D721Med (cell line): ENCODE measurements at regions not wholly inside any gene's neighbourhood (a gene's known extent, or its start where the extent isn't known, plus 50 kb on each side); places are given as distances from the start of the nearest gene placed in this dataset.

ENCODE experiments used
- DNase-seq: peaks from one replicate; pipeline ENCODE4 v3.0.0; 2011; ENCODE audit warnings: low spot score; ENCODE audit not compliant: insufficient read length
- FAIRE-seq: peaks from 2 replicates; lab custom pipeline; 2011; peaks lifted over from hg19 to GRCh38; lab: Jason Lieb, UNC
- CTCF ChIP-seq: IDR thresholded peaks from 2 replicates; pipeline ENCODE4 v1.5.1; 2012; ENCODE audit warnings: mild to moderate bottlenecking, control low read depth; ENCODE audit not compliant: insufficient read depth; ENCODE audit errors: missing control alignments

GRCh38 chr2:223513771-223514455 is 88.2 kb downstream of the SCG2 start:
- DNase-seq = no peak
- TF ChIP-seq CTCF = no peak
- peak; percentile 86 for FAIRE-seq

- TF ChIP-seq CTCF = no peak
- no peak for FAIRE-seq
- DNase-seq = no peak
Measured at GRCh38 chr2:223519471-223519870, 82.7 kb downstream of the SCG2 start.

- TF ChIP-seq CTCF = no peak
- DNase-seq (no peak), FAIRE-seq (no peak)
Measured at GRCh38 chr2:223522796-223523195, 79.4 kb downstream of the SCG2 start.

GRCh38 chr2:223523551-223524001 is 78.6 kb downstream of the SCG2 start:
- FAIRE-seq = no peak
- no peak for TF ChIP-seq CTCF
- DNase-seq = no peak

- FAIRE-seq (no peak), DNase-seq (no peak)
- TF ChIP-seq CTCF = no peak
Measured at GRCh38 chr2:223524066-223524465, 78.1 kb downstream of the SCG2 start.

GRCh38 chr2:223526106-223526505 is 76.1 kb downstream of the SCG2 start:
- no peak for FAIRE-seq
- no peak for DNase-seq
- no peak for TF ChIP-seq CTCF

GRCh38 chr2:223528036-223528435 is 74.1 kb downstream of the SCG2 start:
- FAIRE-seq = no peak
- no peak for TF ChIP-seq CTCF
- DNase-seq = no peak
